ENCODE measurements at regions not wholly inside any gene's neighbourhood (a gene's known extent, or its start where the extent isn't known, plus 50 kb on each side); places are given as distances from the start of the nearest gene placed in this dataset.

DNA sequence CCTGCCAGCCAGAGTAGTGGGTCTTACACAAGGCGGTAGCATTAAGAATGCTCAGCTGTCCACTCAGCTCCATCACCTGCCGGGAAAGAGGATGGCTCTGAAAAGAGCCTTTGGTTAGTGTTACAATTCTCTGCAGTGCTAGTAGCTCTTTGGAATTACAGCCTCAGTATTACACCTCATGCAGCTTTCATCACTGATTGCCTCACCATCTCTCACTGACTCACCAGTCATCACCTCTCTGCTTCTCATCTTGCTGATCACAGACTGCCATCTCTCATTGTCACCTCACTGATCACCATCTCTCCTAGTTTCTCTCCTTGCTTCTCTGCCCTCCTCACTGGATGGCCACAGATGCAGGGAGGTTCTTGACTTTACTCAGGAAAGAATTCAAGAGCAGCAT lies 573.5 kb upstream of the SETBP1 start:
- peaks cover 3% of the 10 kb centered on the region for H3K4me1 Mint-ChIP-seq
- H3K9me3 Mint-ChIP-seq, result no peaks in the 10 kb centered on the region
- ATAC-seq (no peak), DNase-seq (ENCODE audit: low spot score) (no peak)
- H3K4me3 Mint-ChIP-seq, result no peak overlapping the region
- H3K27ac Mint-ChIP-seq, result no peak overlapping the region
- H3K36me3 Mint-ChIP-seq, result no peaks in the 10 kb centered on the region
- no peaks in the 10 kb centered on the region for H3K27me3 Mint-ChIP-seq (ENCODE audit: low read depth)
- CTCF ChIA-PET, result no interaction called here
- TF ChIP-seq ZNF138 (CRISPR knock-in tag; conservative IDR thresholded peaks at IDR 0.05) (no peak), SP1 (CRISPR knock-in tag; conservative IDR thresholded peaks at IDR 0.05) (no peak), ZNF396 (CRISPR knock-in tag; IDR thresholded peaks at IDR 0.05; ENCODE audit: borderline replicate concordance) (no peak), OVOL2 (CRISPR knock-in tag; IDR thresholded peaks at IDR 0.05; ENCODE audit: borderline replicate concordance) (no peak), ZNF671 (CRISPR knock-in tag; IDR thresholded peaks at IDR 0.05) (no peak), ZNF121 (CRISPR knock-in tag; IDR thresholded peaks at IDR 0.05) (no peak), PRRX2 (CRISPR knock-in tag; IDR thresholded peaks at IDR 0.05) (no peak)
- TF ChIP-seq, protein P1, sequence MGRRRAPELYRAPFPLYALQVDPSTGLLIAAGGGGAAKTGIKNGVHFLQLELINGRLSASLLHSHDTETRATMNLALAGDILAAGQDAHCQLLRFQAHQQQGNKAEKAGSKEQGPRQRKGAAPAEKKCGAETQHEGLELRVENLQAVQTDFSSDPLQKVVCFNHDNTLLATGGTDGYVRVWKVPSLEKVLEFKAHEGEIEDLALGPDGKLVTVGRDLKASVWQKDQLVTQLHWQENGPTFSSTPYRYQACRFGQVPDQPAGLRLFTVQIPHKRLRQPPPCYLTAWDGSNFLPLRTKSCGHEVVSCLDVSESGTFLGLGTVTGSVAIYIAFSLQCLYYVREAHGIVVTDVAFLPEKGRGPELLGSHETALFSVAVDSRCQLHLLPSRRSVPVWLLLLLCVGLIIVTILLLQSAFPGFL (CRISPR knock-in tag; IDR thresholded peaks at IDR 0.05; ENCODE audit: borderline replicate concordance), result no peak
- TF ChIP-seq, protein P2, sequence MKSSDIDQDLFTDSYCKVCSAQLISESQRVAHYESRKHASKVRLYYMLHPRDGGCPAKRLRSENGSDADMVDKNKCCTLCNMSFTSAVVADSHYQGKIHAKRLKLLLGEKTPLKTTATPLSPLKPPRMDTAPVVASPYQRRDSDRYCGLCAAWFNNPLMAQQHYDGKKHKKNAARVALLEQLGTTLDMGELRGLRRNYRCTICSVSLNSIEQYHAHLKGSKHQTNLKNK (CRISPR knock-in tag; IDR thresholded peaks at IDR 0.05), result no peak
- POLR2A ChIA-PET, result no interaction called here

DNA sequence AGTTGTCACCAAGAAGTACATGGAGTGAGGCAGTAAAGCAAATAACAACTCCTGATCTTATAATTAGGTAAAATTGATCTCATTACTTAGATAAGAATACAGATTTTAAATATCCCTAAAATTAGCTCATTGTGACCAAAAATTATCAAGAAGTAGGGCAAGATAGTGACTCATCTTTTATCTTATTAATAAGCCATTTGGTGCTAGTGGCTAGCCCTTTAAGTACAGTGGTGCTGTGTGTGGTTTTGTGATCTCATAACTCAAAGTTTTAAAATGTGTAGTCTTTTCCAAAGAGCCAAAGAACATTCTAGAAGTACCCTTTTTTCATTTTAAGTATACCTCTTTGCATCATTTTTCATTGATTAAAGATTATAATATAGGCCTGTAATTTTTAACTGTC lies 569.4 kb upstream of the SETBP1 start:
- Mint-ChIP-seq H3K36me3 (no peaks in the 10 kb centered on the region), H3K4me1 (no peaks in the 10 kb centered on the region), H3K27ac (no peak overlapping the region), H3K9me3 (no peaks in the 10 kb centered on the region), H3K27me3 (ENCODE audit: low read depth) (no peaks in the 10 kb centered on the region), H3K4me3 (no peak overlapping the region)
- CTCF ChIA-PET, result no interaction called here
- no peak for DNase-seq (ENCODE audit: low spot score)
- ATAC-seq, result no peak
- POLR2A ChIA-PET, result interaction anchor here (0.5 kb wide), 1 partner anchor 354 kb away, joined by 3 read pairs; no protein-coding TSS in a partner anchor
- TF ChIP-seq, protein P3, sequence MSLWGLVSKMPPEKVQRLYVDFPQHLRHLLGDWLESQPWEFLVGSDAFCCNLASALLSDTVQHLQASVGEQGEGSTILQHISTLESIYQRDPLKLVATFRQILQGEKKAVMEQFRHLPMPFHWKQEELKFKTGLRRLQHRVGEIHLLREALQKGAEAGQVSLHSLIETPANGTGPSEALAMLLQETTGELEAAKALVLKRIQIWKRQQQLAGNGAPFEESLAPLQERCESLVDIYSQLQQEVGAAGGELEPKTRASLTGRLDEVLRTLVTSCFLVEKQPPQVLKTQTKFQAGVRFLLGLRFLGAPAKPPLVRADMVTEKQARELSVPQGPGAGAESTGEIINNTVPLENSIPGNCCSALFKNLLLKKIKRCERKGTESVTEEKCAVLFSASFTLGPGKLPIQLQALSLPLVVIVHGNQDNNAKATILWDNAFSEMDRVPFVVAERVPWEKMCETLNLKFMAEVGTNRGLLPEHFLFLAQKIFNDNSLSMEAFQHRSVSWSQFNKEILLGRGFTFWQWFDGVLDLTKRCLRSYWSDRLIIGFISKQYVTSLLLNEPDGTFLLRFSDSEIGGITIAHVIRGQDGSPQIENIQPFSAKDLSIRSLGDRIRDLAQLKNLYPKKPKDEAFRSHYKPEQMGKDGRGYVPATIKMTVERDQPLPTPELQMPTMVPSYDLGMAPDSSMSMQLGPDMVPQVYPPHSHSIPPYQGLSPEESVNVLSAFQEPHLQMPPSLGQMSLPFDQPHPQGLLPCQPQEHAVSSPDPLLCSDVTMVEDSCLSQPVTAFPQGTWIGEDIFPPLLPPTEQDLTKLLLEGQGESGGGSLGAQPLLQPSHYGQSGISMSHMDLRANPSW (CRISPR knock-in tag; conservative IDR thresholded peaks at IDR 0.05; ENCODE audit: low read depth), result no peak
- TF ChIP-seq, protein P4, sequence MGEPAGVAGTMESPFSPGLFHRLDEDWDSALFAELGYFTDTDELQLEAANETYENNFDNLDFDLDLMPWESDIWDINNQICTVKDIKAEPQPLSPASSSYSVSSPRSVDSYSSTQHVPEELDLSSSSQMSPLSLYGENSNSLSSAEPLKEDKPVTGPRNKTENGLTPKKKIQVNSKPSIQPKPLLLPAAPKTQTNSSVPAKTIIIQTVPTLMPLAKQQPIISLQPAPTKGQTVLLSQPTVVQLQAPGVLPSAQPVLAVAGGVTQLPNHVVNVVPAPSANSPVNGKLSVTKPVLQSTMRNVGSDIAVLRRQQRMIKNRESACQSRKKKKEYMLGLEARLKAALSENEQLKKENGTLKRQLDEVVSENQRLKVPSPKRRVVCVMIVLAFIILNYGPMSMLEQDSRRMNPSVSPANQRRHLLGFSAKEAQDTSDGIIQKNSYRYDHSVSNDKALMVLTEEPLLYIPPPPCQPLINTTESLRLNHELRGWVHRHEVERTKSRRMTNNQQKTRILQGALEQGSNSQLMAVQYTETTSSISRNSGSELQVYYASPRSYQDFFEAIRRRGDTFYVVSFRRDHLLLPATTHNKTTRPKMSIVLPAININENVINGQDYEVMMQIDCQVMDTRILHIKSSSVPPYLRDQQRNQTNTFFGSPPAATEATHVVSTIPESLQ (CRISPR knock-in tag; IDR thresholded peaks at IDR 0.05), result no peak
- TF ChIP-seq, protein P5, sequence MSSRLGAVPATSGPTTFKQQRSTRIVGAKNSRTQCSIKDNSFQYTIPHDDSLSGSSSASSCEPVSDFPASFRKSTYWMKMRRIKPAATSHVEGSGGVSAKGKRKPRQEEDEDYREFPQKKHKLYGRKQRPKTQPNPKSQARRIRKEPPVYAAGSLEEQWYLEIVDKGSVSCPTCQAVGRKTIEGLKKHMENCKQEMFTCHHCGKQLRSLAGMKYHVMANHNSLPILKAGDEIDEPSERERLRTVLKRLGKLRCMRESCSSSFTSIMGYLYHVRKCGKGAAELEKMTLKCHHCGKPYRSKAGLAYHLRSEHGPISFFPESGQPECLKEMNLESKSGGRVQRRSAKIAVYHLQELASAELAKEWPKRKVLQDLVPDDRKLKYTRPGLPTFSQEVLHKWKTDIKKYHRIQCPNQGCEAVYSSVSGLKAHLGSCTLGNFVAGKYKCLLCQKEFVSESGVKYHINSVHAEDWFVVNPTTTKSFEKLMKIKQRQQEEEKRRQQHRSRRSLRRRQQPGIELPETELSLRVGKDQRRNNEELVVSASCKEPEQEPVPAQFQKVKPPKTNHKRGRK (CRISPR knock-in tag; IDR thresholded peaks at IDR 0.05; ENCODE audit: borderline replicate concordance), result no peak
- no peak for TF ChIP-seq NR2C2 (CRISPR knock-in tag; IDR thresholded peaks at IDR 0.05)
- TF ChIP-seq ZNF423 (CRISPR knock-in tag; IDR thresholded peaks at IDR 0.05), result no peak
- no peak for TF ChIP-seq TEAD4 (CRISPR knock-in tag; IDR thresholded peaks at IDR 0.05)
- TF ChIP-seq, protein P6, sequence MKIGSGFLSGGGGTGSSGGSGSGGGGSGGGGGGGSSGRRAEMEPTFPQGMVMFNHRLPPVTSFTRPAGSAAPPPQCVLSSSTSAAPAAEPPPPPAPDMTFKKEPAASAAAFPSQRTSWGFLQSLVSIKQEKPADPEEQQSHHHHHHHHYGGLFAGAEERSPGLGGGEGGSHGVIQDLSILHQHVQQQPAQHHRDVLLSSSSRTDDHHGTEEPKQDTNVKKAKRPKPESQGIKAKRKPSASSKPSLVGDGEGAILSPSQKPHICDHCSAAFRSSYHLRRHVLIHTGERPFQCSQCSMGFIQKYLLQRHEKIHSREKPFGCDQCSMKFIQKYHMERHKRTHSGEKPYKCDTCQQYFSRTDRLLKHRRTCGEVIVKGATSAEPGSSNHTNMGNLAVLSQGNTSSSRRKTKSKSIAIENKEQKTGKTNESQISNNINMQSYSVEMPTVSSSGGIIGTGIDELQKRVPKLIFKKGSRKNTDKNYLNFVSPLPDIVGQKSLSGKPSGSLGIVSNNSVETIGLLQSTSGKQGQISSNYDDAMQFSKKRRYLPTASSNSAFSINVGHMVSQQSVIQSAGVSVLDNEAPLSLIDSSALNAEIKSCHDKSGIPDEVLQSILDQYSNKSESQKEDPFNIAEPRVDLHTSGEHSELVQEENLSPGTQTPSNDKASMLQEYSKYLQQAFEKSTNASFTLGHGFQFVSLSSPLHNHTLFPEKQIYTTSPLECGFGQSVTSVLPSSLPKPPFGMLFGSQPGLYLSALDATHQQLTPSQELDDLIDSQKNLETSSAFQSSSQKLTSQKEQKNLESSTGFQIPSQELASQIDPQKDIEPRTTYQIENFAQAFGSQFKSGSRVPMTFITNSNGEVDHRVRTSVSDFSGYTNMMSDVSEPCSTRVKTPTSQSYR (CRISPR knock-in tag; IDR thresholded peaks at IDR 0.05), result no peak
